ENCODE measurements at regions not wholly inside any gene's neighbourhood (a gene's known extent, or its start where the extent isn't known, plus 50 kb on each side); places are given as distances from the start of the nearest gene placed in this dataset.

DNA sequence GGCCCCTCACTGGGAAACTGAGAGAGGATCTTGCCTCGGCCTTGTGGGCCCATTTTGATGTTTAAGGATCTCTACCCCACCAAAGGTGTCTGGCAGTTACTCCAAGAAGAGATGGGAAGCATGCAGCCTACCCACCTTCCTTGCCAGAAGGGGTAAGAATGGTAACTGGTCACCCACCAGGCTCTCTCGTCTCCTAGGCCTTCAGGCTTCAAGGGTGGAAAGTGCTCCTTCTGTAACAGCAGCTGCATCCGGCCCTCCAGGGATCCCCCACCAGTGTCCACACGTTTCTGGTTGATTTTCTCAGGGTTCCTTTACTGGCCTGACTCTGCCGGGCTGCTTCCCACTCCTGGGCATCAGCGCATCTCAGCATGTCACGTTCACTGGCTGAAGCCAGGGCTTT is 204.4 kb upstream of the IRX1 start:
- no peaks in the 10 kb centered on the region for H4K20me1 ChIP-seq (ENCODE audit: insufficient read depth, low read length, poor library complexity, severe bottlenecking)
- H3K9me2 ChIP-seq (replicated peaks; ENCODE audit: low read depth, low read length): no peaks in the 10 kb centered on the region
- H3K4me2 ChIP-seq (ENCODE audit: low read depth, low read length, poor library complexity, severe bottlenecking): no peak overlapping the region
- no peaks in the 10 kb centered on the region for H3K4me1 ChIP-seq (ENCODE audit: insufficient read depth, low read length, poor library complexity, severe bottlenecking)
- no peak overlapping the region for H3K9ac ChIP-seq (ENCODE audit: low read depth, low read length, poor library complexity, severe bottlenecking)
- H3K27me3 ChIP-seq (ENCODE audit: insufficient read depth, low read length, poor library complexity, severe bottlenecking): no peaks in the 10 kb centered on the region
- no peak overlapping the region for H3K4me3 ChIP-seq (ENCODE audit: low read length, poor library complexity, severe bottlenecking)
- no peaks in the 10 kb centered on the region for H3K9me3 ChIP-seq (ENCODE audit: insufficient read depth, low read depth, low read length)
- H3F3A ChIP-seq (ENCODE audit: low read depth): no peaks in the 10 kb centered on the region
- H3K79me2 ChIP-seq (ENCODE audit: insufficient read depth, low read length): no peaks in the 10 kb centered on the region
- TF ChIP-seq, protein P1, sequence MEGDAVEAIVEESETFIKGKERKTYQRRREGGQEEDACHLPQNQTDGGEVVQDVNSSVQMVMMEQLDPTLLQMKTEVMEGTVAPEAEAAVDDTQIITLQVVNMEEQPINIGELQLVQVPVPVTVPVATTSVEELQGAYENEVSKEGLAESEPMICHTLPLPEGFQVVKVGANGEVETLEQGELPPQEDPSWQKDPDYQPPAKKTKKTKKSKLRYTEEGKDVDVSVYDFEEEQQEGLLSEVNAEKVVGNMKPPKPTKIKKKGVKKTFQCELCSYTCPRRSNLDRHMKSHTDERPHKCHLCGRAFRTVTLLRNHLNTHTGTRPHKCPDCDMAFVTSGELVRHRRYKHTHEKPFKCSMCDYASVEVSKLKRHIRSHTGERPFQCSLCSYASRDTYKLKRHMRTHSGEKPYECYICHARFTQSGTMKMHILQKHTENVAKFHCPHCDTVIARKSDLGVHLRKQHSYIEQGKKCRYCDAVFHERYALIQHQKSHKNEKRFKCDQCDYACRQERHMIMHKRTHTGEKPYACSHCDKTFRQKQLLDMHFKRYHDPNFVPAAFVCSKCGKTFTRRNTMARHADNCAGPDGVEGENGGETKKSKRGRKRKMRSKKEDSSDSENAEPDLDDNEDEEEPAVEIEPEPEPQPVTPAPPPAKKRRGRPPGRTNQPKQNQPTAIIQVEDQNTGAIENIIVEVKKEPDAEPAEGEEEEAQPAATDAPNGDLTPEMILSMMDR (conservative IDR thresholded peaks at IDR 0.05; ENCODE audit: low read length): no peak
- no peak for TF ChIP-seq EZH2phosphoT487 (IDR thresholded peaks at IDR 0.05; ENCODE audit: borderline replicate concordance)
- no peaks in the 10 kb centered on the region for H3K36me3 ChIP-seq (ENCODE audit: insufficient read depth, low read length)
- H2AFZ ChIP-seq (ENCODE audit: low read length): no peak overlapping the region

DNA sequence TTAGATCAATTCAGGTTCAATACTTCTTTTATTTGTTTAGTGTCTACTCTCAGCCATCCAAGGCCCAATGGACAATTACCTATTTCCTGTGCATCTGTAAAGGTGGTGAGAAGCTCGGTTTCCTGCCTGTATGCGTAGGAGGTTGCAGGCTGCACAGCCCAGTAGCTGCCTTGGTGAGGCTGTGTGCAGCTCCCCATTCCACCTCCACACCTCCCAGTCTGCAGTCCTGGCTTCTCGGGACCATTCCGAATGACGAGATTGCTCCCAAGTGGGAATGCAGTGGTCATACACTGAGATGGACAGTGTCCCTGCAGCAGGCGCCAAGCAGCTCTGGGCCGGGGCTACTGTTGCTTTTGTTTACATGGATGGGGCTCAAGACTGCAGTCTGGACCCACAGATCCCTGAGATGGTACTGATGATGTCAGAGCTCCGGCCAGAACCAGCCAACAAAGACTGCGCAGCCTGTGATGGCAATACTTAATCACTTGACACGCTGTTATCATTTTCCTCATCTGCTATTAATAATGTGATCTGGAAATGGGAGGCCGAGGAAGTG is 206.1 kb upstream of the IRX1 start:
- Histone ChIP-seq H3K9ac (ENCODE audit: low read depth, low read length, poor library complexity, severe bottlenecking) (no peak overlapping the region), H3K9me3 (ENCODE audit: insufficient read depth, low read depth, low read length) (no peaks in the 10 kb centered on the region), H3K4me2 (ENCODE audit: low read depth, low read length, poor library complexity, severe bottlenecking) (no peak overlapping the region), H4K20me1 (ENCODE audit: insufficient read depth, low read length, poor library complexity, severe bottlenecking) (no peaks in the 10 kb centered on the region), H3K79me2 (ENCODE audit: insufficient read depth, low read length) (no peaks in the 10 kb centered on the region), H3K4me3 (ENCODE audit: low read length, poor library complexity, severe bottlenecking) (no peak overlapping the region), H3K4me1 (ENCODE audit: insufficient read depth, low read length, poor library complexity, severe bottlenecking) (no peaks in the 10 kb centered on the region), H3K9me2 (replicated peaks; ENCODE audit: low read depth, low read length) (no peaks in the 10 kb centered on the region), H2AFZ (ENCODE audit: low read length) (no peak overlapping the region), H3F3A (ENCODE audit: low read depth) (no peaks in the 10 kb centered on the region), H3K36me3 (ENCODE audit: insufficient read depth, low read length) (no peaks in the 10 kb centered on the region), H3K27me3 (ENCODE audit: insufficient read depth, low read length, poor library complexity, severe bottlenecking) (no peaks in the 10 kb centered on the region)
- no peak for TF ChIP-seq EZH2phosphoT487 (IDR thresholded peaks at IDR 0.05; ENCODE audit: borderline replicate concordance)
- TF ChIP-seq, protein P1 (conservative IDR thresholded peaks at IDR 0.05; ENCODE audit: low read length): no peak

DNA sequence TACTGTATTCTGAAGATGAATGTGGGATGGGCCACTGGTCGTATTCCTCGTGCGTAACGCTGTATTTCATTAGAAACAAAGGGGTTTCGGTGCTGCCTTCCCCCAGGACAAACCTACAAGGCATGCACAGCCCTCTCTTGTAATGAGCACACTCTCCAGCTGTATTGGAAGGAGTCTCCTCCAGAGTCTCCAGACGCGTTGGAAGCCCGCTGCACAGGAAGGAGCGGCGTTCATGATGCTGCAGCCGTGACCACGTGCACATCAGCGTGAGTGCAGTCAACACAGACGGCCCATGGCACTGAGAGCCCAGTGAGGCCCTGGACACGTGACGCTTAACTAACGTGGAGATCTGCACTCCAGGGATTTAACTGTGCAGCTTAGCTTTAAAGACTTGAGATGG is 209.0 kb upstream of the IRX1 start:
- H3K4me3 ChIP-seq (ENCODE audit: low read length, poor library complexity, severe bottlenecking): no peak overlapping the region
- H3K4me1 ChIP-seq (ENCODE audit: insufficient read depth, low read length, poor library complexity, severe bottlenecking): no peaks in the 10 kb centered on the region
- H3K36me3 ChIP-seq (ENCODE audit: insufficient read depth, low read length): no peaks in the 10 kb centered on the region
- no peaks in the 10 kb centered on the region for H3K9me2 ChIP-seq (replicated peaks; ENCODE audit: low read depth, low read length)
- peaks cover 3% of the 10 kb centered on the region; the same call in 1 of the 2 replicates for H3K9me3 ChIP-seq (ENCODE audit: insufficient read depth, low read depth, low read length)
- H3F3A ChIP-seq (ENCODE audit: low read depth): no peaks in the 10 kb centered on the region
- no peak overlapping the region for H2AFZ ChIP-seq (ENCODE audit: low read length)
- no peaks in the 10 kb centered on the region for H3K27me3 ChIP-seq (ENCODE audit: insufficient read depth, low read length, poor library complexity, severe bottlenecking)
- H3K4me2 ChIP-seq (ENCODE audit: low read depth, low read length, poor library complexity, severe bottlenecking): no peak overlapping the region
- no peak overlapping the region for H3K9ac ChIP-seq (ENCODE audit: low read depth, low read length, poor library complexity, severe bottlenecking)
- TF ChIP-seq, protein P1 (conservative IDR thresholded peaks at IDR 0.05; ENCODE audit: low read length): no peak
- TF ChIP-seq EZH2phosphoT487 (IDR thresholded peaks at IDR 0.05; ENCODE audit: borderline replicate concordance): no peak
- H4K20me1 ChIP-seq (ENCODE audit: insufficient read depth, low read length, poor library complexity, severe bottlenecking): no peaks in the 10 kb centered on the region
- H3K79me2 ChIP-seq (ENCODE audit: insufficient read depth, low read length): no peaks in the 10 kb centered on the region

Measured in Loucy (cell line).